GM21528 (cell line): ENCODE measurements at regions not wholly inside any gene's neighbourhood (a gene's known extent, or its start where the extent isn't known, plus 50 kb on each side); places are given as distances from the start of the nearest gene placed in this dataset.

Experiments used
- ATAC-seq: cut with Tn5 transposase; IDR thresholded peaks from one replicate; pipeline ENCODE4 v1.9.1; 2021; ENCODE audit warnings: mild to moderate bottlenecking, moderate library complexity; ENCODE audit not compliant: unreplicated experiment, low FRiP score

DNA sequence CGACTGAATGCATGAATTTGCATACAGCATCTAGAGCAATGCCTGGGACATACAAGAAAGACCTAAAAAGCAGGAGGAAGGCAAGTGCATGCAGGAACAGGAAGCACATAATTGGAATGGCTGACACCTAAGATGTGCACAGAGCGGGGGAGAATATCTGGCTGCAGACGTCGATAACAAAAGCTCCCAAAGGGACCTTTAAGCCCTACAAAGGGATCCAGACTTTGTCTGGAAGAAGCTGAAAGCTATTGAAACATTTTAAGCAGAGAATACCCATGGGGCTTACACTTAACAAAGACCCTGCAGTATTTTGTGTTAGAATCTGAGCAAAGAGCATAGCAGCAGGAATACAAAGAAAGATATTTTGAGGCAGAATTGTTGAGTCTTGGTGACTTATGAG lies 107.4 kb upstream of the CLDN10 start:
- ATAC-seq = no peak

DNA sequence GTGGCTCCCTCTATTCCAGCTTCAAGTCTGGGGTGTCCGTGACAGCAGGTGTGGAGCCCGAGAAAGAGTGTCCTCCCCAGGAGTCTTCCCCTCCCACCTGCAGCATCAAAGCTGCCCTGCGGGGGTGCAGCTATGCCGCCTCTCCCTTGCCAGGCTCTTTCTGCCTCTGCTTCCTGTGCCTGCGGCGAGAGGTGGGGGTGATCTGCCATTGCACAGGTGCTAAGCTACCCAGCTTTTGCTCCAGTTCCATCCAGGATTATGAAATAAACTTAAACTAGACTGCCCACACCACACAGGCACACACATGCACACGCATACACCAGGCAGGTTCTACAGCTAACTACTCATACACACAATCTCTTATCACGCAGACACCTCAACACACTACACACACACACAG lies 104.7 kb upstream of the CLDN10 start:
- no peak for ATAC-seq

DNA sequence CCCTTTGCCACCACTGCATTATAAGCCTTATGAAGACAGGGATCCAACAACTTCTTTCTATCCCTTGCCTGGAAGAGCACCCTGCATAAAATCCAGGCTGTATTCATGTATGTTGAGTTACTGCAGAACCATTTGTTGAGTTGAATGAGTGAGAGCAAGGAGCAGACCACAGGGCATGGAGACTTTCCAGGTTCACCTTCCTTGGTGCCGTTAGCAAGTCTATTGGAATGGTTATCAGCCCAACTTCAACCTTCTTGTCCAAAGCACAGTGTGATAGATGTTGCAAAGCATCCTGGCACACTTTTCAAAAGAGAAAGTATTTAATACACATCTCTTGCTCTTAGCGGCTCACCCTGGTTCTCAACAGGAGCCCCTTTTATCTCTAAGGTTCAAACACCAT lies 100.9 kb upstream of the CLDN10 start:
- no peak for ATAC-seq

DNA sequence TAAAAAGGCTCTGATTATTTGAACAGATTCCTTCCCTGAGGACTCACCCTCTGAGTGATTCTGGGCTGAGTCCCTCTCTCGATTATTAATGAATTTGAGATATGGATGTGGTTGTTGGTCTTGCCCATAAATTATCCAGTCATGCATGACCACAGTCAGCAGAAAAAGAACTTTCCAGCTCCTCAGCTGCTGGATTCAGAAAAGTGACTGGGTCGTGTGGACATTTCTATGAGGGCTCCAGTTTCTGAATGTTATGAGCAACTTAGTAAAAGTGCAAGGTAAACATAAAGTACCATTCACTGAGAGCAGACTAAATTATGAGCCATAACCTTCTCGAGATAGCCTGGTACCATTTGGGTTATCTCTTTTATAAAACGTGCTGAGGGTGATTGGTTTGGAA lies 100.1 kb upstream of the CLDN10 start:
- ATAC-seq = no peak

DNA sequence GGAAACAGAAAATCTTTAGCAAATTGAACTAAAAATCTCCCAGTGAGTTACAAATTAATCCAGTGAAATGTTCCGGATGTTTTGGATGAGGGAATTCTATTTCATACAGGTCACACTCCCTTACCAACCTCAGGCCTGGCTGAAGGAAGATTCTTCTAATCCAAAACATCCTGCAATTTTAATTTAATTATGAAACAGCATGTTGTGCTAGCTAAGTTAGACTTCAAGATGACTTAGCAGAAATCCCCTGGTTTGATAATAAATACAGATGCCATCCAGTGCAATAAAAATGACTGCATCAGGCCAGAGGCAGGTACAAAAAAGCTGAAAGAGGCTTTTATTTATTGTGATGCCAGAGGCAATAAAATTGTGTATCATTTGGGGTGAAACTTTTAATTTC lies 96.7 kb upstream of the CLDN10 start:
- no peak for ATAC-seq

DNA sequence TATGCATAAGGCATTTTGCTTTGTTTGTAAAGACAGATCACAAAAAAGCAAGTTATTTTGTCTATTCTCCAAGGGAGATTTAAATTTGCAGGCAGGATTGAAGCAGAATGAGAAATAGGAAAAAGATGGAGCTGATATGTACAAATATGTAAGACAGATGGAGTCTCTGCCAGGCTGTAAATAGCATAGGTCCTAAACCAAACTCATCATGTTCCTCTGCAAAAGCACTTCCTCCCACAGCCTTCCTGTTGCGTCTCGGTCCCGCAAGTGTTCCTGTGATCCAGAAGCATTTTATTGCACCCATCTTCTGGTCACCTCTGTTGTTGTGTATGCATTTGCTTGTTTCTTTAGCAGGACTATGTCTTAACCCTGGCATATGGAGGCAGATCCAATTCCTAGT lies 95.7 kb upstream of the CLDN10 start:
- peak; percentile 27 for ATAC-seq

DNA sequence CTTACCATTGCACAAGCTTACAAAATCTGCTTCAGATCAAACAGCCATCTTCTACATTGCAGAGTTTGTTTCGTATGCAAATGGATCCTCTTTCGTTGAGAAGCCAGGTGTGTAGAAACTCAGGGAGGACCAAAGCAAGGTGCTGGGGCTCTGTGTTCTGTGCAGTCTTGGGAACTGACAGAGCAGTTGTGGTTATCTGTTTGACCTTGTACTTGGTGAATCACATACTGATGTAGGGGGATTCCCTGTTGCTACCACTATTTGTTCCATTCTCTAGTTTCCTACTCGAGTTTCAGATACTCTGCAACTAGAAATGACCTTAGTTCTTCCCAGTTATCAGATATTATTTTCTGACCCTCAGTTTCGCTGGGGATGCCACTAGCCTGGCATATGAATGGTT lies 95.2 kb upstream of the CLDN10 start:
- ATAC-seq = peak; percentile 98

DNA sequence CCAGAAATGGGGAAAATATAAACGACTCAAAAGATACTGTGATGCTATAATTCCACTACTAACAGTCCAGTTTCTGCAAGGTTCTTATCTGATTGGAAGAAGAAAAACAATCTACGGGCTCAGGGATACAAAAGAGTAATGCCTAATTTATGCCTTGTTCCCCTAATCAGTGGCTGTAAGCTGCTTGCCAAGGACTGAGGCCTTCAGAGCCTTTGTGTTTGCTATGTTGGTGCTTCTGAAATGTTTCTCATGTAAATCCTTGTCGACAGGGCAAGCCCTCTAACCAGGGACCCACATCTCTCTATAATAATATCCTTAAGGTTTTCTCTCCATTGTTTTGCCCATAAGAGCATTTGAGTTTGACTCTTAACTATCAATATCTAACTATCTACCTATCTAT lies 89.7 kb upstream of the CLDN10 start:
- ATAC-seq = no peak

DNA sequence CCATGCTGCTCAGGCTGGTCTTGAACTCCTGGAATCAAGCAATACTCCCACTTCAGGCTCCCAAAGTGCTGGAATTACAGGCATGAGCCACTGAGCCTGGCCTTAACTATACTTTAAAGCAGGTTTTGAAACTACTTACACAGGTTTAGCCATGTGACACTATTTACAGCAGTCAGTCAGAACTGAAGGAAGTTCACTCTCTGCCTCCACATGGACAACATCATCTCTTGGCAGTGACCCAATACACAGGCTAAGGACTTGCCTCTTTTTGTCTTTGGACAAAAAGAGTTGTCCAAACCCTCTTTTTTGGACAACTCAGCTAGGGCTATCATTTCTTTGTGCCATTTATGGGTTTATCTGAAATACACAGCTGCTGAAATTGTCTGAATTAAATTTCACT lies 89.0 kb upstream of the CLDN10 start:
- ATAC-seq = no peak

DNA sequence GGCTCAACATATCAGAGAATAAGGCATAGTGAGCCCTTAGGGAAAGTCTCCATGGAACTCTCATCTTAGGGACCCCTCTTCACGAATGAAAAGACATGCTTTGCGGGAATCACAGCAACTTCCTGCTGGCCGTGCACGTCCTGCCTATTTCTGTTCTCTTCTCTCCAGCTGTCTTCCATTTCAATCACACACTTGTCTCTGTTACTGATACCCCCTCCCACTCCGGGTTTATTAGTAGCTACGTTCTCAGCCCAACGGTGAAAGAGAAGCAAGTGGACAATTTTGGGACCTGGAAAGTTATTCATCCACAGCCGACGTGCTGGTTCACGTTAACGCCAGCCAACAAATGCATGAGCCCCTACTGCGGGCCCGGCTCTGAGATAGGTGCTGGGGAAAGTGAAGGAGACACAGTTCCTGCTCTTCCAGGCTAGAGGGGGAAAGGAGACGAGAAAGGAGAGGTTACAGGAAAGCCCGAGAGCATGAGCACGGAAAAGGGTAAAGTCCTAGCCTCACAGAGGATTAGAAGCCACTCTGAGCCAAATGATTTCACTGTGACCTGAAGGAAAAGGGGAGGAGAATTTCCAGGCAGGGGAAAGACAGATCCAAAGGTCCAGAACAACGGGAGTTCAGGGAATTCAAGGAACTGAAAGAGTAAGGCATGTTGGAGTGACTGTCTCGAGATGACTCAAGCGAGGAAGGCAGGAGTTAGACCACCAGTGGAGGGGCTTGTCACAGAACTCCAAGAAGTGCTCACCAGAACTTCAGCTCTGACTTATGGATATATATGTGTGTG lies 81.8 kb upstream of the CLDN10 start:
- no peak for ATAC-seq

DNA sequence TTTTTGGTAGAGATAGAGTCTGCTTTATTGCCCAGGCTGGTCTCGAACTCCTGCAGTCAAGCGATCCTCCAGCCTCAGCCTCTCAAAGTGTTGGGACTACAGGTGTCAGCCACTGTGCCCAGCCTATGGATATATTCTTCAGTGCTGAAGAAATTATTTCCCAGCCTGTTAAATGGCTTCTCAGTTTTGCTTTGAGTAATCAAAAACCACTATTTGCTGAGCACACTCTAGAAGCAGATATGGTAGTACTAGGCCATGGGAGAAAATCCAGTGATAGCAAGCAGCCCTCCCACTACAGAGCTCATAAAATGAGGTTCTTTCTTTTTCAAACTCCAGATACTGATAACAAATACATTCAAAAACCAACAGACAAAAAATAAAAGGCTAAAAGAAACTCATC lies 80.6 kb upstream of the CLDN10 start:
- no peak for ATAC-seq

DNA sequence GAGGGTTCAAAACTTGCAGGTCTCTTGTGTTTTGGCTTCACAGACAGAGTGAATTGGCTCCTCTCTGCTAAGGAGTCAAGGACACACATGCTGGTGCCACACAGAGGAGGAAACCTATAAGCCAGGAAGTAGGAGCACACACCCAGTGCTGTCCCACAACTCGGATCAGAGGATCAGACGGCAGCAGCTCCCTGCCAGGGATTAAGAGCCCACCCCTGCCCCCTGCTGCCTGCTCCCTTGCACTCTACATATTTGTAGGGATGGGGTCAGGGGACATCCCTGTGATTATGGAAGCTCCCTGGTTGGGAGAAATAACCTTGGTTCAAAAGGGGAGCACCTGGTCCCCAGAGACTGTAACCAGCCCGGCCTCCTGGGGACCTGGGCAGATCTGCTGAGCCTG lies 77.5 kb upstream of the CLDN10 start:
- no peak for ATAC-seq

DNA sequence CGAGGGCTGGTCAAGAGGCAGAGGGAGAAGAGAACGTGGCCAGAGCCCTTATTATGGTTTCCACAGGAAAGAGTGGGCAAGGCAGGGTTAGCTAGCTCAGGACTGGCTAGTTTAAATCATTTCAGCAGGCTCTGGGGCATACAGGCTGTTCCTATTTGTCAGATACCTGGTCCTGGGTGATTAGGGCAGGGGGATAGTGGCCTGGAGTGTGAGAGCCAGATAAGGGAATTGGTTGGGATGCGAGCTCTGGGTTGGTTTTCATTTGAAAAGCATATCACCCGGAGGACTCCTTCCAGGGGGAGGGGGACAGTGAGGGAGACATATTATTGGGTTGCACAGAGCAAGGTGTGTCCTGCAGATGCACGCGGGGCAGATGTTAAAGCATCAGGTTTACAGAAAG lies 75.3 kb upstream of the CLDN10 start:
- no peak for ATAC-seq

DNA sequence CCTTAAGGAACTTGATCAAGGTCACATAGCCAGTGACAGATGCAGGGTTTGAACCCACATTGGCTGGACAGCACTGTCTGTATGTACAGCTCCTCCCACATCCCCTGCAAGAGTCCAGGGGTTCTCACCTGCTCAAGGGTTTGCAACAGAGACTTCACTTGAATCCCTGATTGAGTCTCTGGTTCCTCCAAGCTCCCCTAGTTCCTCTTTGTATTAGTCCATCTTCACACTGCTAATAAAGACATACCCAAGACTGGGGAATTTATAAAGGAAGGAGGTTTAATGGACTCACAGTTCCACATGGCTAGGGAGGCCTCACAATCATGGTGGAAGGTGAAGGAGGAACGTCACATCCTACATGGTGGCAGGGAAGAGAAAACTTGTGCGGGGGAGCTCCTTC lies 72.8 kb upstream of the CLDN10 start:
- peak; percentile 18 for ATAC-seq

DNA sequence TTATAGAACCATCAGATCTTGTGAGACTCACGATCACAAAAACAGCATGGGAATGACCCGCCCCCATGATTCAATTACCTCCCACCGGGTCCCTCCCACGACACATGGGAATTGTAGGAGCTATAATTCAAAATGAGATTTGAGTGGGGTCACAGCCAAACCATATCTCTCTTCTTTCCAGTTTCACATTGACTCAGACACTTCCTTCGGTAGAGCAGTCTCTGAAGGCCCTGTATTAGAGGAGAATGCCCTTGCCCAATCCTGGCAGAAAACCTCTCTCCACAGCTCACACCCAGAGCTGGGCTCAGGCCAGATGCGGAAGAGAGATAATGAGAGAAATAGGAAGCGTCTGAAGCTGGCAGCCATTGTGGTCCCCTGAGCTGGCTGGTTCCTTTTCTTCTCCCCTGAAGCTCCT lies 72.4 kb upstream of the CLDN10 start:
- peak; percentile 61 for ATAC-seq

DNA sequence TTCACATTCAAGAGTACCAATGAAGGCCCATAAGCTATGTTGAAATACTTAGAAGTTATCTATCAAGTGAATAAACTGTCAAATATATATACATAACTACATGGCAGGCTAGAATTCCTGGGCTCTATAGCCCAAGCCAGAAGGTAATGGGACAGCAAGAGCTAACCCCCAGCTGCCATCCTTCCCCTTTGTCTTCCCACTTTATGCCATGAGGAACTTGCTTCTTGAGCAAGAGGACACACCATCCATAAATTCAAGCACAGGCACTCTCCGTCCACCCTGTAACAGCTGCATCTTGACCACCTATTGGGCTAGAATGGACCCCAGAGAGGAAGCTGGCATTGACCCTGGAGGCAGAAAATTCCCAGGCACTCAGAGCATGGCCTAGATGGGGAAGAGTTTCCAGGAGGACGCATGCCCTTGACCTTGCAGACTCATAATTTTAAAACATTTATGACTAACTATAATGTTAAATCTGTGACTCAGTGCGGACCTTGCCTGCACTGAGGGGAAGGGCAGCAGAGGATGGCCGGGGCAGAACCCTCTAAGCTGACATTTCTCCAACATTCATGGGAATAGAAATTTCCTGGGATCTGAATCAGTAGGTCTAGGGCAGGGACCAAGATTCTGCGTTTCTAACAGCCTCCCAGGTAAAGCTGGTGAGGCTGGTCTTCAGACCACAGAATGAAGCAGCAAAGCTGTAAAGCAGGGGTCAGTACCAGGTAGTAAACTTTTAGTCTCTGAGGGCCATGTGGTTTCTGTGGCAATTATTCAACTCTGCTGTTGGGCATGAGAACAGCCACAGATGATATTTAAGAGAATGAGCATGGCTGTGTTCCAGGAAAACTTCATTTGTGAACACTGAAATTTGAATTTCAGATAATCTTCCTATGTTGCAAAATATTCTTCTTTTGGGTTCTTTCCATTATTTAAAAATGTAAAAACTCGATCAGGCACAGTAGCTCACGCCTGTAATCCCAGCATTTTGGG lies 71.4 kb upstream of the CLDN10 start:
- no peak for ATAC-seq

DNA sequence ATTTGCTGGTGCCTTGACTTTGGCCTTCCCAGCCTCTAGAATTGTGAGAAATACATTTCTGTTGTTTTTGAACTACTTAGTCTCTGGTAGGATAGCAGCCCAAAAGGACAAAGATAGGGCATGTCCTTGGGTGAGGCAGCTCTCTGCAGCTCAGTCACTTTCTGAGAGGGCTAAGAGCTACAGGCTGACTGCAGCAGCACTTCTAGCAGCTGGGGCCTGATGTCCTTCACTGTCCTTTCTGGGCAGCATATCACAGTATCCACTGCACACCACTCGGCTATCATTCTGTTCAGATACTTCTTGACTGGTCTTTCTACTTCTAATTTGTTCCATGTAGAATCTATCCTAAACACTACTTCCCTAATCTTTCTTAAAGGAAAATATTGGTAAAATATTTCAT lies 68.5 kb upstream of the CLDN10 start:
- no peak for ATAC-seq

DNA sequence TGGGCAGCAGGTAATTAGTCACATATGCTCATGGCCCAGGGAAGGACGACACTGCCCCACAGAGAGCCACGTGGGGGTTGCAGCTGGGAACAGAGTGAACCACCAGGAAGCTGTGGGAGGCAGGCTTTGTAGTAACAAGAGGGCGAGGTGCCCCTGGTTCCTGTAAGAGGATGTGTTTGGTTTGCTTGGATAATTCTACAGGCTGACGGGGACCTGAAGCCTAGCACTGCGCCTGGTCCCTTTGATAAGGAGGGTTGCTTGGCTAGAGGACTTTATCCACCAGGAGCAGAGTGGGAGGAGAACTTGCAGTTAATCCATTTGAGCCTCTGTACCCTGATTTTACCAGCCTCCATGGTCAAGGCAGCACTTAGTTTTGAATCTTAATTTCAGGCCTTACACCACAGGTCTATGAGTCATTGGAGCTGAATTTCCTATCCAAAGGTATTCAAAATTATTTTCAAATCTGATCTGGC lies 67.4 kb upstream of the CLDN10 start:
- ATAC-seq = no peak

DNA sequence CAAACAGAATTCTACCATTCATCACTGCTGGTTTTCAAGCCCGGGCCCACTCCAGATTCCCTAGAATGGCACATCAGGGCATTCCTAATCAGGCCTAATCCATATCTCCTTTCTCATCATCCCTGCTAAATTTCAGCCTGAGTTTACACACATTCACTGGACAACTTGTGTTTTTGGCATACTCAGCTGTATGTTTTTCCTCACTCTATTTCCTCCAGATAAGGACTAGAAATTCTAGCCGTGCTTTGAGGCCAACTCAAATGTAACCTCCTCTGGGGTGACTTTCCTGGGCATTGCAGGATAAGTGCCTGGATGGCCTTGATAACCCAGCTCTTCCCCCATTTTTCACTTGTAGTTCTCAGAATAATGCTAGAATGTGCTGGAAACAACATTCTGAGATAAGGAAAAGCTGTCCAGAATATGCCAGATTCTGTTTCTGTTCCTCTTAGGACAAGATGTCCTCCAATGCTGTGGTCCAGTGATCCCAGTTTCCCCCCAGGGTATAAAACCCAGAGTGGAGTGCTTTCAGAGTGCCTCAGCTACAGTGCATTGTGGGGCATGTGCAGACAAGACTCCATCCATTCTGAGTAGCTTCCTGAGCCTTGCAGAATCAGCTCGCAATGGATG lies 66.9 kb upstream of the CLDN10 start:
- ATAC-seq = no peak

DNA sequence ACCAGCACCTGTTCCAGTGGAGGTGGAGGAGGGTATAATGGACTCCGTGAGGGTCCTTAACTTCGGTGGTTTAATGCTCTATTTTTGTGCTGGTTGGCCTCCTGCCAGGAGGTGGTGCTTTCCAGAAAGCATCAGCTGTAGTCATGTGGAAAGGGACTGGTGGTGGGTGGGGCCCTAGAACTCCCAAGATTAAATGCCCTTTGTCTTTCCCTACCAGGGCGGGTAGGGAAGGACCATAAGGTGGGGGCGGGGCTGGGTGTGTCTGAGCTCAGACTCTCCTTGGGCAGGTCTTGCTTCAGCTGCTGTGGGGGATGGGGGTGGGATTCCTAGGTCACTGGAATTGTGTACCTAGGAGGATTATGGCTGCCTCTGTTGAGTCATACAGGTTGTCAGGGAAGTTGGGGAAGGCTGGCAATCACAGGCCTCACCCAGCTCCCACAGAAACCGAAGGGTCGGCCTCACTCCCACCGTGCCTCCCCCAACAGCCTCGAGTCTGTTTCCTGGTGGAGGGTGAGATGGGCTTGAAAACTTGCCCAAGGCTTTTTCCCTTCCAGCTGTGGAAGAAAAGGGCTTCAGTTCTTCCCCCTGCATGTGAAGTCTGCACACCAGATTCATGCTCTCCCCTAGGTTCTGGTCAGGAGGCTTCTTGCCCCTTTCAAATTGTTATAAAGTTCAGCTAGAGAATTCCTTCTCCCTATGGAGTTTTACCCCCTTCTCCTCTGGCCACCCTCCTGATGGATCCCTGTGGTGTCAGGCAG lies 60.3 kb upstream of the CLDN10 start:
- ATAC-seq = no peak
